Endothelial cell of umbilical vein (primary cell): ENCODE measurements at regions not wholly inside any gene's neighbourhood (a gene's known extent, or its start where the extent isn't known, plus 50 kb on each side); places are given as distances from the start of the nearest gene placed in this dataset.

ENCODE experiments used
- CTCF ChIP-seq, 2 donors: IDR thresholded peaks; 1 replicate in 1 of 2; 2 replicates in 1 of 2; pipeline ENCODE4 v1.5.1; 2011; ENCODE audit warnings: low read length in 2 of 2, mild to moderate bottlenecking in 2 of 2, moderate library complexity in 2 of 2, control low read depth in 1 of 2, inconsistent platforms in 1 of 2, low read depth in 1 of 2; ENCODE audit not compliant: insufficient read depth in 1 of 2; ENCODE audit errors: extremely low read depth in 1 of 2
- EZH2 ChIP-seq: IDR thresholded peaks from 2 replicates; pipeline ENCODE4 v1.6.1; 2012; ENCODE audit warnings: borderline replicate concordance, low read depth, mild to moderate bottlenecking, moderate library complexity, low read length, inconsistent platforms; ENCODE audit not compliant: severe bottlenecking

GRCh38 chr2:152907046-152907445 lies 188.6 kb downstream of the ARL6IP6 start:
- TF ChIP-seq CTCF (IDR thresholded peaks at IDR 0.05; ENCODE audit: extremely low read depth in 1 of 2, insufficient read depth in 1 of 2, low read depth in 1 of 2, low read length in 2 of 2), result no peak
- TF ChIP-seq EZH2, result no peak
